H9 (cell line): ENCODE measurements at regions not wholly inside any gene's neighbourhood (a gene's known extent, or its start where the extent isn't known, plus 50 kb on each side); places are given as distances from the start of the nearest gene placed in this dataset.

Experiments
- DNase-seq: peaks from one replicate; pipeline ENCODE4 v3.0.0-alpha.2; 2017
- H2AFZ ChIP-seq: one replicate; pipeline ENCODE4 v1.6.1; 2013; ENCODE audit warnings: mild to moderate bottlenecking, low read length, control low read depth, moderate library complexity
- H2AK5ac ChIP-seq: 2 replicates; pipeline ENCODE4 v1.6.1; 2013; ENCODE audit warnings: low read length, control low read depth, mixed read lengths; ENCODE audit not compliant: insufficient read length
- H2BK120ac ChIP-seq: one replicate; pipeline ENCODE4 v1.6.1; 2013; ENCODE audit warnings: low read depth, mild to moderate bottlenecking, low read length, control low read depth, inconsistent platforms; ENCODE audit not compliant: poor library complexity, severe bottlenecking
- H2BK12ac ChIP-seq: 2 replicates; pipeline ENCODE4 v1.6.1; 2013; ENCODE audit warnings: low read length, control low read depth, mixed read lengths, low read depth; ENCODE audit not compliant: insufficient read length
- H2BK15ac ChIP-seq: 2 replicates; pipeline ENCODE4 v1.6.1; 2013; ENCODE audit warnings: low read depth, low read length, control low read depth
- H2BK20ac ChIP-seq: one replicate; pipeline ENCODE4 v1.6.1; 2013; ENCODE audit warnings: low read depth, mild to moderate bottlenecking, low read length, control low read depth, inconsistent platforms; ENCODE audit not compliant: poor library complexity, severe bottlenecking
- H2BK5ac ChIP-seq: 2 replicates; pipeline ENCODE4 v1.6.1; 2013; ENCODE audit warnings: low read length, control low read depth, mixed read lengths; ENCODE audit not compliant: insufficient read length
- H3K14ac ChIP-seq: 2 replicates; pipeline ENCODE4 v1.6.1; 2013; ENCODE audit warnings: low read length, control low read depth; ENCODE audit not compliant: insufficient read depth
- H3K18ac ChIP-seq: 2 replicates; pipeline ENCODE4 v1.6.1; 2013; ENCODE audit warnings: low read depth, mild to moderate bottlenecking, mixed read lengths, low read length, control low read depth; ENCODE audit not compliant: insufficient read length
- H3K23ac ChIP-seq: 2 replicates; pipeline ENCODE4 v1.6.1; 2013; ENCODE audit warnings: low read length, control low read depth, mixed read lengths, low read depth; ENCODE audit not compliant: insufficient read length
- H3K23me2 ChIP-seq: 2 replicates; pipeline ENCODE4 v1.6.1; 2013; ENCODE audit warnings: low read depth, mild to moderate bottlenecking, mixed read lengths, low read length, control low read depth; ENCODE audit not compliant: insufficient read length, poor library complexity, severe bottlenecking
- H3K27ac ChIP-seq: 2 replicates; pipeline ENCODE4 v1.5.1; 2013; ENCODE audit warnings: low read length, control low read depth, mixed read lengths, low read depth; ENCODE audit not compliant: insufficient read length
- H3K27me3 ChIP-seq: 2 replicates; pipeline ENCODE4 v1.6.1; 2013; ENCODE audit warnings: low read length, control low read depth, inconsistent platforms; ENCODE audit not compliant: insufficient read depth
- H3K4ac ChIP-seq: 2 replicates; pipeline ENCODE4 v1.6.1; 2013; ENCODE audit warnings: low read depth, mild to moderate bottlenecking, control low read depth, inconsistent platforms, low read length, moderate library complexity
- H3K4me1 ChIP-seq: 2 replicates; pipeline ENCODE4 v1.6.1; 2013; ENCODE audit warnings: low read length, control low read depth, inconsistent platforms; ENCODE audit not compliant: insufficient read depth
- H3K4me2 ChIP-seq: 2 replicates; pipeline ENCODE4 v1.6.1; 2013; ENCODE audit warnings: low read length, control low read depth, mixed read lengths; ENCODE audit not compliant: insufficient read length, insufficient read depth
- H3K56ac ChIP-seq: 2 replicates; pipeline ENCODE4 v1.6.1; 2013; ENCODE audit warnings: low read depth, mild to moderate bottlenecking, mixed read lengths, low read length, control low read depth; ENCODE audit not compliant: insufficient read length
- H3K79me1 ChIP-seq: 2 replicates; pipeline ENCODE4 v1.6.1; 2013; ENCODE audit warnings: low read depth, mild to moderate bottlenecking, moderate library complexity, low read length, control low read depth, inconsistent platforms; ENCODE audit not compliant: insufficient read depth, poor library complexity, severe bottlenecking
- H3K79me2 ChIP-seq: 2 replicates; pipeline ENCODE4 v1.6.1; 2013; ENCODE audit warnings: low read length, control low read depth, inconsistent platforms; ENCODE audit not compliant: insufficient read depth
- H3K9ac ChIP-seq: 2 replicates; pipeline ENCODE4 v1.6.1; 2013; ENCODE audit warnings: low read length, control low read depth, mixed read lengths; ENCODE audit not compliant: insufficient read length; ENCODE audit errors: extremely low read depth
- H3K9me3 ChIP-seq: one replicate; pipeline ENCODE4 v1.6.1; 2013; ENCODE audit warnings: low read depth, low read length, inconsistent platforms; ENCODE audit not compliant: control insufficient read depth
- H3T11ph ChIP-seq: one replicate; pipeline ENCODE4 v1.6.1; 2013; ENCODE audit warnings: mild to moderate bottlenecking, low read length, control low read depth, inconsistent platforms
- H4K20me1 ChIP-seq: one replicate; pipeline ENCODE4 v1.6.1; 2013; ENCODE audit not compliant: control insufficient read depth, insufficient read length, insufficient read depth
- H4K5ac ChIP-seq: 2 replicates; pipeline ENCODE4 v1.6.1; 2013; ENCODE audit warnings: low read depth, mild to moderate bottlenecking, mixed read lengths, low read length, control low read depth; ENCODE audit not compliant: insufficient read length
- H4K8ac ChIP-seq: replicated peaks from 2 replicates; pipeline ENCODE4 v1.6.1; 2013; ENCODE audit warnings: low read length, control low read depth, mixed read lengths, low read depth; ENCODE audit not compliant: insufficient read length
- H4K91ac ChIP-seq: 2 replicates; pipeline ENCODE4 v1.6.1; 2013; ENCODE audit warnings: low read depth, mild to moderate bottlenecking, moderate library complexity, mixed read lengths, low read length, control low read depth; ENCODE audit not compliant: insufficient read length
- H3K27ac Mint-ChIP-seq, 3 experiments: 2 replicates in 2 of 3; 3 replicates in 1 of 3; pipeline ENCODE4 v1.8.0; 2020 to 2021; ENCODE audit warnings: mixed read lengths in 3 of 3, mild to moderate bottlenecking in 1 of 3, moderate library complexity in 1 of 3
- H3K27me3 Mint-ChIP-seq: 2 replicates; pipeline ENCODE4 v1.8.0; 2021; ENCODE audit warnings: low read depth, mild to moderate bottlenecking, moderate library complexity, mixed read lengths
- H3K36me3 Mint-ChIP-seq, 3 experiments: 2 replicates in 2 of 3; 3 replicates in 1 of 3; pipeline ENCODE4 v1.8.0; 2020 to 2021; ENCODE audit warnings: low read depth in 3 of 3, mixed read lengths in 3 of 3; ENCODE audit not compliant: insufficient read depth in 1 of 3
- H3K4me1 Mint-ChIP-seq, 2 experiments: 2 replicates each; pipeline ENCODE4 v1.8.0; 2020; ENCODE audit warnings: mixed read lengths in 2 of 2
- H3K4me3 Mint-ChIP-seq, 2 experiments: 2 replicates in 1 of 2; 3 replicates in 1 of 2; pipeline ENCODE4 v1.8.0; 2020 to 2021; ENCODE audit warnings: mild to moderate bottlenecking in 2 of 2, mixed read lengths in 2 of 2, moderate library complexity in 1 of 2
- H3K9me3 Mint-ChIP-seq, 2 experiments: 2 replicates in 1 of 2; 3 replicates in 1 of 2; pipeline ENCODE4 v1.8.0; 2020; ENCODE audit warnings: mild to moderate bottlenecking in 2 of 2, mixed read lengths in 2 of 2, moderate library complexity in 1 of 2
- CTCF ChIP-seq: fragments of 200-600 bp; sonication (generic); conservative IDR thresholded peaks from 3 replicates; pipeline ENCODE4 v1.8.0; 2021; ENCODE audit warnings: antibody characterized with exemption, mild to moderate bottlenecking
- WGBS: extraction: QIAGEN DNeasy Blood & Tissue Kit; methylation state at CpG from one replicate; pipeline ENCODE4 v1.1.7; 2013; ENCODE audit warnings: missing lambda C conversion rate, low lambda C conversion rate, mixed read lengths; ENCODE audit not compliant: insufficient read length; ENCODE audit errors: extremely low coverage; 5-methylcytosine and 5-hydroxymethylcytosine counted together

GRCh38 chr15:62770111-62770660, 272.4 kb upstream of the TPM1 start:
- no peak overlapping the region for H2AFZ ChIP-seq
- no peak overlapping the region for H2BK20ac ChIP-seq
- Mint-ChIP-seq H3K9me3 (no peaks in the 10 kb centered on the region), H3K4me3 (no peak overlapping the region), H3K27ac (peak overlapping the region in 1 of 3 experiments; percentile 19; a peak in 1 of 7 replicates), H3K4me1 (peaks cover 10 to 18% of the 10 kb centered on the region in 2 experiments), H3K27me3 (no peaks in the 10 kb centered on the region), H3K36me3 (peaks cover 2 to 7% (median 5%) of the 10 kb centered on the region in 3 experiments; a peak in 4 of 7 replicates)
- H3K14ac ChIP-seq, result no peak overlapping the region
- H3K27me3 ChIP-seq, result no peaks in the 10 kb centered on the region
- H4K8ac ChIP-seq, result no peak overlapping the region
- no peak overlapping the region for H2BK15ac ChIP-seq
- no peak overlapping the region for H3K23ac ChIP-seq
- WGBS, result no CpG with 5 or more reads among the region's 11 CpGs
- H3K18ac ChIP-seq, result no peak overlapping the region
- no peak overlapping the region for H2AK5ac ChIP-seq
- H3T11ph ChIP-seq, result no peak overlapping the region
- H3K4me2 ChIP-seq, result no peak overlapping the region
- DNase-seq, result no peak
- H4K5ac ChIP-seq, result no peak overlapping the region
- H3K9ac ChIP-seq, result no peak overlapping the region
- H3K4me1 ChIP-seq, result no peaks in the 10 kb centered on the region
- no peaks in the 10 kb centered on the region for H3K79me1 ChIP-seq
- H3K23me2 ChIP-seq, result no peaks in the 10 kb centered on the region
- H4K91ac ChIP-seq, result no peak overlapping the region
- H2BK5ac ChIP-seq, result no peak overlapping the region
- H3K79me2 ChIP-seq, result no peaks in the 10 kb centered on the region
- H3K27ac ChIP-seq, result no peak overlapping the region
- no peaks in the 10 kb centered on the region for H4K20me1 ChIP-seq
- no peak overlapping the region for H2BK120ac ChIP-seq
- no peak for TF ChIP-seq CTCF
- no peak overlapping the region for H3K56ac ChIP-seq
- no peaks in the 10 kb centered on the region for H3K9me3 ChIP-seq
- H3K4ac ChIP-seq, result no peak overlapping the region
- no peak overlapping the region for H2BK12ac ChIP-seq
